ENCODE measurements at regions not wholly inside any gene's neighbourhood (a gene's known extent, or its start where the extent isn't known, plus 50 kb on each side); places are given as distances from the start of the nearest gene placed in this dataset.

- TF ChIP-seq, protein P1, sequence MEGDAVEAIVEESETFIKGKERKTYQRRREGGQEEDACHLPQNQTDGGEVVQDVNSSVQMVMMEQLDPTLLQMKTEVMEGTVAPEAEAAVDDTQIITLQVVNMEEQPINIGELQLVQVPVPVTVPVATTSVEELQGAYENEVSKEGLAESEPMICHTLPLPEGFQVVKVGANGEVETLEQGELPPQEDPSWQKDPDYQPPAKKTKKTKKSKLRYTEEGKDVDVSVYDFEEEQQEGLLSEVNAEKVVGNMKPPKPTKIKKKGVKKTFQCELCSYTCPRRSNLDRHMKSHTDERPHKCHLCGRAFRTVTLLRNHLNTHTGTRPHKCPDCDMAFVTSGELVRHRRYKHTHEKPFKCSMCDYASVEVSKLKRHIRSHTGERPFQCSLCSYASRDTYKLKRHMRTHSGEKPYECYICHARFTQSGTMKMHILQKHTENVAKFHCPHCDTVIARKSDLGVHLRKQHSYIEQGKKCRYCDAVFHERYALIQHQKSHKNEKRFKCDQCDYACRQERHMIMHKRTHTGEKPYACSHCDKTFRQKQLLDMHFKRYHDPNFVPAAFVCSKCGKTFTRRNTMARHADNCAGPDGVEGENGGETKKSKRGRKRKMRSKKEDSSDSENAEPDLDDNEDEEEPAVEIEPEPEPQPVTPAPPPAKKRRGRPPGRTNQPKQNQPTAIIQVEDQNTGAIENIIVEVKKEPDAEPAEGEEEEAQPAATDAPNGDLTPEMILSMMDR (IDR thresholded peaks at IDR 0.05) = no peak
- WGBS (ENCODE audit: insufficient coverage) = 48% methylated on average over 4 of the region's 4 CpGs
- DNase-seq (peak; percentile 38 to 43), ATAC-seq (peak; percentile 90 to 97 (median 96))
- Mint-ChIP-seq H3K4me1 (peaks cover 18 to 19% of the 10 kb centered on the region in 2 donors), H3K27me3 (ENCODE audit: low read depth in 2 of 2) (peaks cover 0 to 4% of the 10 kb centered on the region in 2 donors), H3K27ac (peak overlapping the region; percentile 71 to 83), H3K4me3 (no peak overlapping the region), H3K9me3 (no peaks in the 10 kb centered on the region), H3K36me3 (no peaks in the 10 kb centered on the region)
- Histone ChIP-seq H3K27ac (ENCODE audit: low read length) (no peak overlapping the region), H3K4me1 (ENCODE audit: control insufficient read depth, insufficient read depth, low read length) (peaks cover 7% of the 10 kb centered on the region), H3K9me3 (ENCODE audit: control insufficient read depth, insufficient read depth, low read length) (no peaks in the 10 kb centered on the region), H3K27me3 (ENCODE audit: control insufficient read depth, insufficient read depth, low read length) (no peaks in the 10 kb centered on the region), H3K36me3 (ENCODE audit: control insufficient read depth, insufficient read depth, low read length) (no peaks in the 10 kb centered on the region), H3K4me3 (ENCODE audit: low read length) (no peak overlapping the region)
- intact Hi-C loops (cut with micrococcal nuclease) = no loop called here
These were observed 52.9 kb upstream of the PIK3CG start for GRCh38 chr7:106812027-106812643.

DNA sequence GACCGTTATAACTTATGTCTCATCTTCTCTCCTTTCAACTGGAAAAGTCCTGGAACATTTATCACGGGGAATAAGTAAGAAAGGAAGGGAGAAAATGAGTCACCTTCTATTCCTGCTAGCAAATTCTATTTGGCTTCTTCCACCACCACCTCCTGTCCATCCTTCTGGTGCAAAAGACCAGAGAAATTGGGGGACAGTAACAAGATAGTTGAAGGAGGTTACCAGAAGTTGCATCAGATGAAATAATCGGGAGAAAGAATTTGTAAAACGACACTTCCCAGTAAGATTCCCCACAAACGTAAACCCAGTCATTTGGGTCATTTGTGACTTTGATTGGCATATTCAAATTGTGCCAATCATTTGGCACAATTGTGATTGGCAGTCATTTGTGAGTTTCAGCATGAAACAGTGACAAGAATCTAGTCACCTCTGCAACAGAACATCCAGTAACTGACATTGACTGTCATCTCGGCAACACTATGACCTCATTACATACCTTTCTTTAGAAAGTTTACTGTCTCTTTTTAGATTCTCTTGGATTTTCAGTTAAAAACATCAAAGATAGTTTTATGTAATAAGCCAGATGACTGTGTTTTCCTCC, 51.3 kb upstream of the PIK3CG start:
- 75% methylated on average over 5 of the region's 6 CpGs for WGBS (ENCODE audit: insufficient coverage)
- Histone ChIP-seq H3K4me1 (ENCODE audit: control insufficient read depth, insufficient read depth, low read length) (peaks cover 7% of the 10 kb centered on the region), H3K27me3 (ENCODE audit: control insufficient read depth, insufficient read depth, low read length) (no peaks in the 10 kb centered on the region), H3K9me3 (ENCODE audit: control insufficient read depth, insufficient read depth, low read length) (no peaks in the 10 kb centered on the region), H3K36me3 (ENCODE audit: control insufficient read depth, insufficient read depth, low read length) (no peaks in the 10 kb centered on the region), H3K27ac (ENCODE audit: low read length) (no peak overlapping the region), H3K4me3 (ENCODE audit: low read length) (no peak overlapping the region)
- ATAC-seq (no peak), DNase-seq (no peak)
- no peak overlapping the region for H3K4me3 Mint-ChIP-seq
- peaks cover 18 to 19% of the 10 kb centered on the region in 2 donors for H3K4me1 Mint-ChIP-seq
- intact Hi-C loops (cut with micrococcal nuclease) = no loop called here
- TF ChIP-seq, protein P1 (IDR thresholded peaks at IDR 0.05) = no peak
- H3K36me3 Mint-ChIP-seq = no peaks in the 10 kb centered on the region
- H3K9me3 Mint-ChIP-seq = no peaks in the 10 kb centered on the region
- no peaks in the 10 kb centered on the region for H3K27me3 Mint-ChIP-seq (ENCODE audit: low read depth in 2 of 2)
- H3K27ac Mint-ChIP-seq = no peak overlapping the region

GRCh38 chr7:106814887-106815286, 50.2 kb upstream of the PIK3CG start:
- Histone ChIP-seq H3K36me3 (ENCODE audit: control insufficient read depth, insufficient read depth, low read length) (no peaks in the 10 kb centered on the region), H3K9me3 (ENCODE audit: control insufficient read depth, insufficient read depth, low read length) (no peaks in the 10 kb centered on the region), H3K4me3 (ENCODE audit: low read length) (no peak overlapping the region), H3K4me1 (ENCODE audit: control insufficient read depth, insufficient read depth, low read length) (peaks cover 7% of the 10 kb centered on the region), H3K27ac (ENCODE audit: low read length) (no peak overlapping the region), H3K27me3 (ENCODE audit: control insufficient read depth, insufficient read depth, low read length) (no peaks in the 10 kb centered on the region)
- intact Hi-C loops (cut with micrococcal nuclease) = no loop called here
- Mint-ChIP-seq H3K27ac (no peak overlapping the region), H3K27me3 (ENCODE audit: low read depth in 2 of 2) (no peaks in the 10 kb centered on the region), H3K9me3 (no peaks in the 10 kb centered on the region), H3K4me1 (peaks cover 18 to 19% of the 10 kb centered on the region in 2 donors), H3K36me3 (no peaks in the 10 kb centered on the region), H3K4me3 (no peak overlapping the region)
- ATAC-seq (no peak), DNase-seq (no peak)
- 64% methylated on average over 7 of the region's 7 CpGs for WGBS (ENCODE audit: insufficient coverage)
- TF ChIP-seq, protein P1 (IDR thresholded peaks at IDR 0.05) = no peak
